Left kidney (tissue), 1 donor: ENCODE measurements at regions not wholly inside any gene's neighbourhood (a gene's known extent, or its start where the extent isn't known, plus 50 kb on each side); places are given as distances from the start of the nearest gene placed in this dataset.

ENCODE experiments used
- DNase-seq: peaks from one replicate; pipeline ENCODE4 v3.0.0-alpha.2; 2013

DNA sequence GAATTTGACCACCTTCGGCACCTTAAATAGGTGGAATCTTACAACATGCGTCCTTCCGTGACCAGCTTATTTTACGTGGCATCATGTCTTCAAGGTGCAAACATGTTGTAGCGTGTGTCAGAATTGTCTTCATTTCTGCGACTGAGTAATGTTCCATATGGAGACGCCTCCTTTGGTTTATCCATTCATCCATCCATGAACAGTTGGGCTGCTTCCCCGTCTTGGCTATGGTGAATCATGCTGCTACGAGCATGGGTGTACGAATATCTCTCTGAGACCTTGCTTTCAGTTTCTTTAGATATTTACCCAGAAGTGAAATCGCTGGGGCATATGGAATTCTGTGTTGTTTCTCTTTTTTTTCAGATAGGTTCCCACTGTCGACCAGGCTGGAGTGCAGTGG is 391.9 kb upstream of the IRX2 start:
- DNase-seq = no peak

- no peak for DNase-seq
These were observed 391.0 kb upstream of the IRX2 start for GRCh38 chr5:3142261-3143027.

- DNase-seq = no peak
These were observed 388.6 kb upstream of the IRX2 start for GRCh38 chr5:3140117-3140516.

DNA sequence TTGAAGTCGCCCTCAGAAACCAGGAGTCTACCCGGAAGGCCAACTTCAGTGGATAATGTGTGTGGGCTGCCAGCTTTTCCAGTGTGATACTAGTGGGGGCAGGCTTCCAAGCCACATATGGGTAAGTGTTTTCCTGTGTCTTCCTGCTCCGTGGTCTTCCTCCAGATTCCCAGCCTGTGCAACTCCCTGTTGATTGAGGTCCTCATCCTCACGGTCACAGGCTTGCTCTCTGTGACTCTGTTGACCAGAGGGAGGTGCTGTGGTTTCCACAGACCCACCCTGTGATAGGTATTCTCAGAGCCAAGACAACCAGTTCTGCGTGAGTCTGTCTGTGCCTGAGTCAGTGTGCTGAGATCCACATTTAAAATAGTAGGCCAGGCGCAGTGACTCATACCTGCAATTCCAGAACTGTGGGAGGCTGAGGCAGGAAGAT is 388.0 kb upstream of the IRX2 start:
- no peak for DNase-seq

- DNase-seq = no peak
These were observed 379.7 kb upstream of the IRX2 start for GRCh38 chr5:3131161-3131560.

GRCh38 chr5:3129252-3129651 is 377.8 kb upstream of the IRX2 start:
- DNase-seq = no peak

- no peak for DNase-seq
These were observed 376.0 kb upstream of the IRX2 start for GRCh38 chr5:3127423-3127911.

DNA sequence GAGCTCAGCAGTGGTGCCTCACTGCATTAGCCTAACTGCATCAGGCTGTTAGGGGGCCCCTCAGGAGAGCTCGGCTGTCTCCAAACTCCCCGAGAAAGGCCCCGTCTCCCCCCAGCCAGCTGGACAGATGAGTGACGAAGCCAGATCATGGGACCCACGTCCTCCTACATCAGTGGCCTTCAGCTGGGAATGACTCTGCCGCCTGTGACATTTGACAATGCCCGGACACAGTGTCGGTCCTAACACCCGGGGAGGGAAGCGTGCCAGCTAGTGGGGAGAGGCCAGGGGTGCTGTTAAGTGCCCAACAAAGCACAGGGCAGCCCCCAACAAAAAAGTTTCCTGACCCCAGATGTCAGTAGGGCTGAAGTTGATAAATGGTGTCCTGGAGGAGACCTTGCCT is 375.2 kb upstream of the IRX2 start:
- DNase-seq = no peak

DNA sequence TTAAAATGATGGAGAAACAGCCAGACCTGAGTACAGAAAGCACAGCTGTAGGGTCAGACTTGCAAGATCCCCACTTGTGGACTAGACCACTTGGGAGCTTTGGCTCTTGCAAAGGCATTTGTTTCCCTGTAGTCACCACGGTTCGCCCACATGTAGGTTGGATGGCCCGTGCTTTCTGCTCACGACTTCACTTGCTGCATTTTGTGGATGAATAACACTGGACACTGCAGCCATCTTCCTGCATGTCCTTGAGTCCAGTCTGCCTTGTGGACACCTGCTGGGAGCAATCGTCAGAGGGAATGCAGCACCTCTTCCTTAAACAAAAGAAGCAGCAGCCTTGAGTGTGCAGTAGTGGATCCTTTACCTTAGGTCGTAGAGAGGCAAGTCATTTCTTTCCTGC is 372.9 kb upstream of the IRX2 start:
- DNase-seq = no peak

GRCh38 chr5:3123763-3124157 is 372.3 kb upstream of the IRX2 start:
- no peak for DNase-seq

- no peak for DNase-seq
These were observed 371.7 kb upstream of the IRX2 start for GRCh38 chr5:3122985-3123762.

GRCh38 chr5:3122216-3122615 is 370.7 kb upstream of the IRX2 start:
- DNase-seq = no peak

GRCh38 chr5:3121813-3122212 is 370.3 kb upstream of the IRX2 start:
- DNase-seq = no peak

DNA sequence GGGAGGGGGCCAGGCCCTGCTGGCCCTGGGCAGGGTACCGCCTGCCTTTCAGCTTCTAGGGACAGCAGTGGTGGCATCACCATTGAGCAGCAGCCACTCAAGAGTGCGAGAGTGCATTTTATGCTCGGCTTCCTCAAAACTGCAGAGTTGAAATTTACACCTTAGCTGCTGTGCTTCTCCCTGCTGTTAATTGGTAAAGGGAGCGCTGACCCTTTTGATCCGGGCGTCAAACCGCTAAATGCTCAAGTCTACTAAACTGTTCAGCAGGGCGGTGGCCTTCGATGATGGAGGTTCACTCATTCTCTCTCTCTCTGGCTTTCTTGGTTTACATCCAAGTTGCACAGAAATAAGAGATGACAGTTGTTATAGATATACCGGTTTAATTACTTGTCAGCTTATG is 368.6 kb upstream of the IRX2 start:
- DNase-seq = no peak

DNA sequence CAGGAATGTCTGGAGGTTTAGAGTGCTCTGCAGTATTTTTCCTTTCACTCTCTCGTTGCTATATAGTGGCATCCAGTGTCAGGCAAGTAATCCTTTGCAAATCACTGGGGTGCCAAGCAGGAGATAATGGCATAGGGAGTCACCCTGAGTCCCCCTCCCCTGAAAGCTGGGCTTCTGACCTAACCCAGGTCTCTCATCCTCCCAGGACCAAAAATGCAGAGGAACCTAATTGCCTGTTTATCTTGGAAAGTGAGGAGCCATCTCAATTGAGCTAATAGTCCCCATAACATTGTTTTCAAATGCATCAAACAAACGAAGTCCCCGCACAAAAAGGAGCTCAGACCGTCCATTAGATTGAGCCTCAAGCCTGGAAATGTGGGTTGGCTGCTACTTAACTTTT is 368.0 kb upstream of the IRX2 start:
- DNase-seq = no peak

DNA sequence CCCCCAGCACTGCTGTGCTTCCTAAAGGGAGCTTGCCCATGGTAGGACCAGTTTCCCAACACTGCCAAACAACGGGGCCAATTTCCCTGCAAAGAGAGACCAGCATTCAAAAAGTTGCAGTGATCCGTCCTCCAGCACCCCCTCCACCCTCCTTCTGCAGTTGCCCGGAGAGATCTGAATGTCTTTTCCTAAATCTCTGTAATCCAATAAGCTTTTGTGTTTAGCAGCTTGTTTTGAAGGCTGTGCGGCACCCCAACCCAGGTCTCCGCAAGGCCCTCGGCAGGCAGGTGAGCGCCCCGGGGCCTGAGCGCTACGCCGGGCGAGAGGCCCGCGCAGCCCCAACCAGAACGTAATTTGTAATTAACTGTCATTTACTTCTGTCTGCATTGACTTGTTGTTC is 366.9 kb upstream of the IRX2 start:
- DNase-seq = no peak

DNA sequence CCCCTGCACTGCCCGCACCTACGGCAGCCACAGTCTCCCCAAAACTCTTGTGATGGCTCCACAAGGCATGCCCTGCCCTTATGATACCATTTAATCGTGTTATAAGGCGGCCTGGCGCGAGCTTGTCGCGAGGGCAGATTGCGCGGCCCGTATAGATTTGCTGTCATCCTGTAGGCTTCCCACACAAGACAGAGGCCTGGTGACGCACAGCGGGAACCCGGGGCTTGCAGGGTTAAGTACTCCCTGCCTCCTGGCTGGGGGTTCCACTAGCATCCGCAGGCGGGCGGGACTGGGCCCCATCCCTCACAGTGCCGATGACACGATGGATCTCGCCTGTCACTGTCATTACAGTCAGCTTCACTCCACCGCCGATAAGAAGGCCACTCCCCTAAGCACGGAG is 364.9 kb upstream of the IRX2 start:
- no peak for DNase-seq

DNA sequence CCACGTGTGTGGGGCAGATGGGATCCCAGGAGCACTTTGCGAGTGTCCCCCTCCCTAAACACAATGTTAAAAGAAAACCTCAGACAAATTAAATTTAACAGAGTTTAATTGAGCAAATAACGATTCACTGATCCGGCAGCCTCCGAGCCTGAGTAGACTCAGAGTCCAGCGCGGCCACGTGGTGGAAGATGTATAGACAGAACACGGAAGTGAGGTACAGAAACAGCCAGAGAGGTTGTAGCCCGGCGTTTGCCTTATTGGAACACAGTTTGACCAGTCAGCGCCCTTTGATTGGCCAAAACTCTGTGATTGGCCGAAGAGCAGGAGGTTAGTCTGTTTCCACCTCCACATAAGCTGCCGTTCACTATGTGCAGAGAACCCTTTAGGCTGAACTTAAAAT is 363.0 kb upstream of the IRX2 start:
- DNase-seq = no peak

DNA sequence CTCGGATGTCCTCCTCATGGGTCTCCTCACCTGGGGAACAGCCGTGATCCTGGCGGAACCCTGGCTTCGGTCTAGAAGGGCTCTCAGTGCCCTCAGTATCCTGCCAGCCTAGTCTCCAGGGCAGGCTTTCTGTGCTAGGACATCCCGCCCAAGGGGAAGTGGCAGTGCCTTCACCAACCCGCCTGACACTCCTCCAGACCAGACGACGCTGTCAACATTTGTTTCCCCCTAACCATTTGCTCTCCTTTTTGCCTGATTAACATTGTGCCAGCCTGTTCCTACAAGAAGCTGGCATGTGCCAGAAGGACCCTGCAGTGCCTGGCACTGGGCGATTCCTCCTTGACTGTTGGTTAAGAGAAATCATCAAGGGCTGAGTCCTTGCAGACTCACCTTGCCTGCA is 358.9 kb upstream of the IRX2 start:
- no peak for DNase-seq

DNA sequence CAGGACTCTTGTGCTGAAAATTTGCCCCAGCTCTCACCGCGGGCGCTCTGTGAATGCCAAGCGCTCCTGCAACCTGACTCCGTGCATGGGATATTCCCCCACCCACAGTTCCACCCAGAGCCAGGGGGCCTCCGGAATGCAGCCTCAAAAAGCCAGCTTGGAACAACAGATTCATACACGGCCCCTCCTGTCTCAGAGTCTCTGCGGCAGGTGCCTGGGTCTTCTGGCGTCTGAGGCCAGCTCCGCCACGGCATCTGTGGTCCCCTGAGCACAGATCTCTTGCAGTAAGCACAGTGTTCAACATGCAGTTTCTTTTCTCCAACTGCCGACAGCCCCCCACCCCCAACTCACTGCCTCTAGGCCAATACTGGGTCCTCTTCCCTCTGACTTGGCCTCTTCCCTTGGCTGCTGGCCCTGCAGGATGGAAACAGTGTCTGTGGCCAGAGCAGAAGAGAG is 355.7 kb upstream of the IRX2 start:
- no peak for DNase-seq

- DNase-seq = no peak
These were observed 354.1 kb upstream of the IRX2 start for GRCh38 chr5:3105581-3105980.

DNA sequence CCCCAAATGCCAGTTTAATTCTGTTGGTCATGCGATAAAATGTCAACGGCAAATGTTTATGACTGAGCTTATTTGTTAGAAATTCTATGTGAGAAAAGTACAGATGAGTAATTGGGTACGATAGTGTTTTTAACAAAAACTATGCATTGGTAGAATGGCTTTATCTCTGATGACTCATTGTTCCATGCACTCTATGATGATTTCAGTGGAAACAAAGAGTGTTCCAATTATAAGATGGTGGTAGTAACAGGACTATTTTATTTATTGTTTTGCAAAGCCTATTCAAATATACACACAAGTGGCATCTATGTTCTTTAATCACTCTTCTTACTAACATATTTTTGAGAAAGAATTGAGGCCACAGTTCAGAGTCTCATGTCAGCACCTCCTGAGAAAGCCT is 353.7 kb upstream of the IRX2 start:
- no peak for DNase-seq

- DNase-seq = no peak
These were observed 353.1 kb upstream of the IRX2 start for GRCh38 chr5:3104429-3105060.
